B cell (primary cell): ENCODE measurements at regions not wholly inside any gene's neighbourhood (a gene's known extent, or its start where the extent isn't known, plus 50 kb on each side); places are given as distances from the start of the nearest gene placed in this dataset.

ENCODE experiments used
- EZH2 ChIP-seq: IDR thresholded peaks from 2 replicates; pipeline ENCODE4 v1.6.1; 2012; ENCODE audit warnings: borderline replicate concordance, low read depth, mild to moderate bottlenecking, moderate library complexity, low read length; ENCODE audit not compliant: insufficient read depth, poor library complexity, severe bottlenecking
- TF ChIP-seq, protein P1 (sequence below): fragments of 200-600 bp; IDR thresholded peaks from one replicate; pipeline ENCODE4 v1.8.0; 2022; ENCODE audit warnings: antibody characterized with exemption, mild to moderate bottlenecking

DNA sequence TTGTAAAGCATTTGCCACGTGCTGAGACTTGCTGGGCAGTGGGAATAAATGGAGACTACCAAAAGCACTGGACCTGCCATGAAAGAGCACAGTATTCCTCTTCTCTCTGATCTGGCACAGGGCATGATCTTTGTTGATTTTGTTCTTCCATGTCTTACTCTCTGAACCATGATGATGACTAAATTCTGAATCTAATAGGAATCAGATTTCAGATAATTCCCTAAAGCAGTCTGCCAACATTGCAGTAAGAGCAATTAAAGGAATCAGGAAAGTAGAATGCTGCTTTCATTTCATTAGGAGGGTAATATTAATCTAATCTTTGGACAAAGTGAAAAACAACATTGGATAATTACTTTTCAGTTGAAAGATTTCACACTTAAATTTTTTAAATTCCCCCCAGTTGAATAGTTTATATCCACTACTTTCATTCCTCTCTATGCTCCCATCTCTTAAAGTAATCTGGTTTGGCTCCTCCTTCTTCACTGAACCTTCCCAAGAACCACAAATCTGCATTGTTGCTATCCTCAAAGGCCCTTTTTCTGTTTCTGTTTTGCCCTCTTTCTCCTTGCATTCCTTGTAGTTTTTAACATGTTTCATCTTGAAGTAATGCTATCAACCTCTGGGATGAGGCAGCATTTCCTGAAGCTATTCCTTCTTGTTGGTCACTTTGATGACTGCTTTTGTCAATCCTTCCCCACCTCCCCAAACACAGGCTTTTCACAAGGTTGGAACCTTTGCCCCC is 243.2 kb upstream of the TENT5A start:
- TF ChIP-seq, protein P1, sequence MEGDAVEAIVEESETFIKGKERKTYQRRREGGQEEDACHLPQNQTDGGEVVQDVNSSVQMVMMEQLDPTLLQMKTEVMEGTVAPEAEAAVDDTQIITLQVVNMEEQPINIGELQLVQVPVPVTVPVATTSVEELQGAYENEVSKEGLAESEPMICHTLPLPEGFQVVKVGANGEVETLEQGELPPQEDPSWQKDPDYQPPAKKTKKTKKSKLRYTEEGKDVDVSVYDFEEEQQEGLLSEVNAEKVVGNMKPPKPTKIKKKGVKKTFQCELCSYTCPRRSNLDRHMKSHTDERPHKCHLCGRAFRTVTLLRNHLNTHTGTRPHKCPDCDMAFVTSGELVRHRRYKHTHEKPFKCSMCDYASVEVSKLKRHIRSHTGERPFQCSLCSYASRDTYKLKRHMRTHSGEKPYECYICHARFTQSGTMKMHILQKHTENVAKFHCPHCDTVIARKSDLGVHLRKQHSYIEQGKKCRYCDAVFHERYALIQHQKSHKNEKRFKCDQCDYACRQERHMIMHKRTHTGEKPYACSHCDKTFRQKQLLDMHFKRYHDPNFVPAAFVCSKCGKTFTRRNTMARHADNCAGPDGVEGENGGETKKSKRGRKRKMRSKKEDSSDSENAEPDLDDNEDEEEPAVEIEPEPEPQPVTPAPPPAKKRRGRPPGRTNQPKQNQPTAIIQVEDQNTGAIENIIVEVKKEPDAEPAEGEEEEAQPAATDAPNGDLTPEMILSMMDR, result no peak
- no peak for TF ChIP-seq EZH2
